ENCODE measurements at regions not wholly inside any gene's neighbourhood (a gene's known extent, or its start where the extent isn't known, plus 50 kb on each side); places are given as distances from the start of the nearest gene placed in this dataset.

GRCh38 chr6:56767435-56767834, 124.7 kb upstream of the DST start:
- DNase-seq (ENCODE audit: low read depth in 2 of 2), result no peak

GRCh38 chr6:56766806-56767178, 124.1 kb upstream of the DST start:
- DNase-seq (ENCODE audit: low read depth in 2 of 2), result no peak

- no peak for DNase-seq (ENCODE audit: low read depth in 2 of 2)
Measured at GRCh38 chr6:56766139-56766805, 123.6 kb upstream of the DST start.

GRCh38 chr6:56765494-56765893, 122.8 kb upstream of the DST start:
- DNase-seq (ENCODE audit: low read depth in 2 of 2), result no peak

- DNase-seq (ENCODE audit: low read depth in 2 of 2), result no peak
Measured at GRCh38 chr6:56764081-56764566, 121.4 kb upstream of the DST start.

- no peak for DNase-seq (ENCODE audit: low read depth in 2 of 2)
Measured at GRCh38 chr6:56761651-56762050, 119.0 kb upstream of the DST start.

- DNase-seq (ENCODE audit: low read depth in 2 of 2), result no peak
Measured at GRCh38 chr6:56760842-56761241, 118.2 kb upstream of the DST start.

- no peak for DNase-seq (ENCODE audit: low read depth in 2 of 2)
Measured at GRCh38 chr6:56759521-56759920, 116.8 kb upstream of the DST start.

GRCh38 chr6:56758553-56758952, 115.9 kb upstream of the DST start:
- DNase-seq (ENCODE audit: low read depth in 2 of 2), result no peak

- DNase-seq (ENCODE audit: low read depth in 2 of 2), result no peak
Measured at GRCh38 chr6:56758120-56758519, 115.4 kb upstream of the DST start.

GRCh38 chr6:56757588-56757984, 114.9 kb upstream of the DST start:
- no peak for DNase-seq (ENCODE audit: low read depth in 2 of 2)

- DNase-seq (ENCODE audit: low read depth in 2 of 2), result no peak
Measured at GRCh38 chr6:56756791-56757587, 114.3 kb upstream of the DST start.

- DNase-seq (ENCODE audit: low read depth in 2 of 2), result no peak
Measured at GRCh38 chr6:56756219-56756789, 113.6 kb upstream of the DST start.

GRCh38 chr6:56755040-56755439, 112.4 kb upstream of the DST start:
- DNase-seq (ENCODE audit: low read depth in 2 of 2), result no peak

- no peak for DNase-seq (ENCODE audit: low read depth in 2 of 2)
Measured at GRCh38 chr6:56753811-56754210, 111.1 kb upstream of the DST start.

GRCh38 chr6:56752534-56752933, 109.8 kb upstream of the DST start:
- DNase-seq (ENCODE audit: low read depth in 2 of 2), result no peak

GRCh38 chr6:56752009-56752408, 109.3 kb upstream of the DST start:
- no peak for DNase-seq (ENCODE audit: low read depth in 2 of 2)

- DNase-seq (ENCODE audit: low read depth in 2 of 2), result no peak
Measured at GRCh38 chr6:56751604-56752003, 108.9 kb upstream of the DST start.

GRCh38 chr6:56750686-56751085, 108.0 kb upstream of the DST start:
- no peak for DNase-seq (ENCODE audit: low read depth in 2 of 2)

GRCh38 chr6:56749632-56750151, 107.0 kb upstream of the DST start:
- DNase-seq (ENCODE audit: low read depth in 2 of 2), result no peak

- no peak for DNase-seq (ENCODE audit: low read depth in 2 of 2)
Measured at GRCh38 chr6:56746767-56747504, 104.2 kb upstream of the DST start.

GRCh38 chr6:56745971-56746370, 103.3 kb upstream of the DST start:
- DNase-seq (ENCODE audit: low read depth in 2 of 2), result no peak

Data from stimulated activated CD8-positive, alpha-beta memory T cell treated with anti-CD3 and anti-CD28 coated beads, Interleukin-15, amount 100 ng/mL, for 4 hours (primary cell).